Parathyroid adenoma (tissue), 2 donors: ENCODE measurements at regions not wholly inside any gene's neighbourhood (a gene's known extent, or its start where the extent isn't known, plus 50 kb on each side); places are given as distances from the start of the nearest gene placed in this dataset.

Experiments
- H2AFZ ChIP-seq: fragments of 300-600 bp; sonication (generic); one replicate; pipeline ENCODE4 v1.7.0; 2017; ENCODE audit warnings: antibody characterized with exemption, mild to moderate bottlenecking
- H3K27ac ChIP-seq: fragments of 300-600 bp; sonication (generic); one replicate; pipeline ENCODE4 v1.7.0; 2017
- H3K27me3 ChIP-seq: fragments of 300-600 bp; sonication (generic); one replicate; pipeline ENCODE4 v1.7.0; 2017; ENCODE audit warnings: low read length; ENCODE audit not compliant: control insufficient read depth, insufficient read depth
- H3K36me3 ChIP-seq: fragments of 300-600 bp; sonication (generic); one replicate; pipeline ENCODE4 v1.7.0; 2017; ENCODE audit warnings: low read length; ENCODE audit not compliant: control insufficient read depth, insufficient read depth
- H3K4me1 ChIP-seq: fragments of 300-600 bp; sonication (generic); one replicate; pipeline ENCODE4 v1.7.0; 2017; ENCODE audit warnings: control low read depth
- H3K4me2 ChIP-seq: fragments of 300-600 bp; sonication (generic); one replicate; pipeline ENCODE4 v1.7.0; 2017; ENCODE audit warnings: low read length
- H3K4me3 ChIP-seq: fragments of 300-600 bp; sonication (generic); one replicate; pipeline ENCODE4 v1.7.0; 2017; ENCODE audit warnings: low read depth, low read length
- H3K79me2 ChIP-seq: fragments of 300-600 bp; sonication (generic); one replicate; pipeline ENCODE4 v1.7.0; 2017; ENCODE audit warnings: control low read depth
- H3K9ac ChIP-seq: fragments of 300-600 bp; sonication (generic); one replicate; pipeline ENCODE4 v1.7.0; 2017; ENCODE audit warnings: mild to moderate bottlenecking
- H3K9me3 ChIP-seq: fragments of 300-600 bp; sonication (generic); one replicate; pipeline ENCODE4 v1.7.0; 2017; ENCODE audit warnings: low read length; ENCODE audit not compliant: control insufficient read depth
- CTCF ChIP-seq: fragments of 300-600 bp; sonication (generic); IDR thresholded peaks from one replicate; pipeline ENCODE4 v1.7.0; 2017; ENCODE audit warnings: antibody characterized with exemption, mild to moderate bottlenecking
- donor health status: primary hyperparathyroidism.

- Histone ChIP-seq H3K4me2 (no peak overlapping the region), H3K36me3 (no peaks in the 10 kb centered on the region), H3K4me3 (no peak overlapping the region), H3K79me2 (no peaks in the 10 kb centered on the region), H2AFZ (no peak overlapping the region), H3K27ac (no peak overlapping the region), H3K27me3 (no peaks in the 10 kb centered on the region), H3K9me3 (no peaks in the 10 kb centered on the region), H3K9ac (no peak overlapping the region), H3K4me1 (no peaks in the 10 kb centered on the region)
- TF ChIP-seq CTCF = no peak
Observed at GRCh38 chr1:87956072-87956471, 627.4 kb downstream of the LMO4 start.

GRCh38 chr1:87956750-87957149 lies 628.1 kb downstream of the LMO4 start:
- no peak overlapping the region for H3K27ac ChIP-seq
- no peak overlapping the region for H3K4me2 ChIP-seq
- no peaks in the 10 kb centered on the region for H3K27me3 ChIP-seq
- H3K9me3 ChIP-seq = no peaks in the 10 kb centered on the region
- H3K4me3 ChIP-seq = no peak overlapping the region
- no peaks in the 10 kb centered on the region for H3K79me2 ChIP-seq
- H3K36me3 ChIP-seq = no peaks in the 10 kb centered on the region
- no peaks in the 10 kb centered on the region for H3K4me1 ChIP-seq
- H2AFZ ChIP-seq = no peak overlapping the region
- H3K9ac ChIP-seq = no peak overlapping the region
- TF ChIP-seq CTCF = no peak

GRCh38 chr1:87957331-87957730 lies 628.7 kb downstream of the LMO4 start:
- Histone ChIP-seq H2AFZ (no peak overlapping the region), H3K4me3 (no peak overlapping the region), H3K4me2 (no peak overlapping the region), H3K79me2 (no peaks in the 10 kb centered on the region), H3K9me3 (no peaks in the 10 kb centered on the region), H3K9ac (no peak overlapping the region), H3K36me3 (no peaks in the 10 kb centered on the region), H3K27me3 (no peaks in the 10 kb centered on the region), H3K27ac (no peak overlapping the region), H3K4me1 (no peaks in the 10 kb centered on the region)
- no peak for TF ChIP-seq CTCF

- H3K9ac ChIP-seq = no peak overlapping the region
- no peak overlapping the region for H3K27ac ChIP-seq
- no peaks in the 10 kb centered on the region for H3K79me2 ChIP-seq
- no peaks in the 10 kb centered on the region for H3K27me3 ChIP-seq
- H3K4me3 ChIP-seq = no peak overlapping the region
- TF ChIP-seq CTCF = no peak
- no peak overlapping the region for H2AFZ ChIP-seq
- no peaks in the 10 kb centered on the region for H3K9me3 ChIP-seq
- H3K36me3 ChIP-seq = no peaks in the 10 kb centered on the region
- no peaks in the 10 kb centered on the region for H3K4me1 ChIP-seq
- H3K4me2 ChIP-seq = no peak overlapping the region
Observed at GRCh38 chr1:87958201-87958600, 629.5 kb downstream of the LMO4 start.

GRCh38 chr1:87958716-87959115 lies 630.0 kb downstream of the LMO4 start:
- Histone ChIP-seq H3K4me3 (no peak overlapping the region), H3K9ac (no peak overlapping the region), H3K4me1 (no peaks in the 10 kb centered on the region), H3K27ac (no peak overlapping the region), H3K79me2 (no peaks in the 10 kb centered on the region), H3K4me2 (no peak overlapping the region), H3K36me3 (no peaks in the 10 kb centered on the region), H3K9me3 (no peaks in the 10 kb centered on the region), H3K27me3 (no peaks in the 10 kb centered on the region), H2AFZ (no peak overlapping the region)
- TF ChIP-seq CTCF = no peak
